SU-DHL-6 (cell line): ENCODE measurements at regions not wholly inside any gene's neighbourhood (a gene's known extent, or its start where the extent isn't known, plus 50 kb on each side); places are given as distances from the start of the nearest gene placed in this dataset.

Experiments
- EZH2phosphoT487 ChIP-seq: fragments of 200-600 bp; sonication (generic), shearing (Covaris generic); conservative IDR thresholded peaks from 2 replicates; pipeline ENCODE4 v1.6.1; 2018; ENCODE audit warnings: mild to moderate bottlenecking, antibody characterized with exemption, low read length, moderate library complexity, mixed read lengths
- TF ChIP-seq, protein P1 (sequence below): fragments of 200-600 bp; sonication (generic); IDR thresholded peaks from one replicate; pipeline ENCODE4 v1.5.1; 2017; ENCODE audit warnings: antibody characterized with exemption, mild to moderate bottlenecking, low read length, moderate library complexity; ENCODE audit not compliant: insufficient read depth, poor library complexity, severe bottlenecking

- TF ChIP-seq, protein P1, sequence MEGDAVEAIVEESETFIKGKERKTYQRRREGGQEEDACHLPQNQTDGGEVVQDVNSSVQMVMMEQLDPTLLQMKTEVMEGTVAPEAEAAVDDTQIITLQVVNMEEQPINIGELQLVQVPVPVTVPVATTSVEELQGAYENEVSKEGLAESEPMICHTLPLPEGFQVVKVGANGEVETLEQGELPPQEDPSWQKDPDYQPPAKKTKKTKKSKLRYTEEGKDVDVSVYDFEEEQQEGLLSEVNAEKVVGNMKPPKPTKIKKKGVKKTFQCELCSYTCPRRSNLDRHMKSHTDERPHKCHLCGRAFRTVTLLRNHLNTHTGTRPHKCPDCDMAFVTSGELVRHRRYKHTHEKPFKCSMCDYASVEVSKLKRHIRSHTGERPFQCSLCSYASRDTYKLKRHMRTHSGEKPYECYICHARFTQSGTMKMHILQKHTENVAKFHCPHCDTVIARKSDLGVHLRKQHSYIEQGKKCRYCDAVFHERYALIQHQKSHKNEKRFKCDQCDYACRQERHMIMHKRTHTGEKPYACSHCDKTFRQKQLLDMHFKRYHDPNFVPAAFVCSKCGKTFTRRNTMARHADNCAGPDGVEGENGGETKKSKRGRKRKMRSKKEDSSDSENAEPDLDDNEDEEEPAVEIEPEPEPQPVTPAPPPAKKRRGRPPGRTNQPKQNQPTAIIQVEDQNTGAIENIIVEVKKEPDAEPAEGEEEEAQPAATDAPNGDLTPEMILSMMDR, result no peak
- no peak for TF ChIP-seq EZH2phosphoT487
Measured at GRCh38 chr10:62917475-62918238, 101.5 kb upstream of the EGR2 start.
